Epidermal melanocyte (primary cell): ENCODE measurements at regions not wholly inside any gene's neighbourhood (a gene's known extent, or its start where the extent isn't known, plus 50 kb on each side); places are given as distances from the start of the nearest gene placed in this dataset.
"Not testable (repeated sequence)": the region's sequence is repeated elsewhere in the genome, so short reads cannot be mapped to it uniquely, and the experiment has no call there.

Experiments
- DNase-seq: peaks from one replicate; pipeline ENCODE4 v3.0.0; 2011; ENCODE audit warnings: low spot score; ENCODE audit not compliant: insufficient read length

DNA sequence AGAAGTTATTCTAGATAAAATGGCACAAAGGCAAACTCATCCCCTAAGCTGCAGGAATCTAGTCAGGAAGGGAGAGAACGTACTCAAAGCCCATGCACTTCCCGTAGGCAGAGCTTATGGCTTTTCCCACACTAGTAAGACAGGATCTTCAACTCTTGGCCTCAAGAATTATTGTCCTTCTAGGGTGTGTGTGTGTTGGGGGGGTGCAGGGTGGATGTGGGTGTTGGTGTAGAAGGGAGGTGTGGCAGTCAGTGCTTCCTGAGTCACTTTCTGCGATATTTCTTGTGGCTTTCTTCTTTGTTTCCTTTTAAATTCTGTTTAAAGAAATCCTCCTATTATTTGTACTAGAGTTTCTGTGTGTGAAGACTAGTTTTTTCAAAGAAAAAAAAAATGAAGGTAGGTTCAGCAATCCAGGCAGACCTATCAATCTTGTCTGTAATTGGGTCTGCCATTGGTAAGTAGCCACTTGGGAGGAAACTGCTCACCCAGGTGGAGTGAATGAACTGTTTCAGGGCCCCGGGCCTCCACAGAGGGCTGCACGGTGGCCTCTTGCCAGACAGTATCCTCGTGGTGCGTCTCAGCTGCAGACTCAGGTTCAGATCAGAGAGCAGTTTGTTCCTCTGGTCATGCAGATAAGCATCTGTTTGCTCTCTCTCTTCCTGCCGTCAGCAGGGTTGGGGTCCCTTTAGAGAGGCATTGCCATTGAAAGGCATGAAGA, 131.9 kb downstream of the NPR3 start:
- no peak for DNase-seq

DNA sequence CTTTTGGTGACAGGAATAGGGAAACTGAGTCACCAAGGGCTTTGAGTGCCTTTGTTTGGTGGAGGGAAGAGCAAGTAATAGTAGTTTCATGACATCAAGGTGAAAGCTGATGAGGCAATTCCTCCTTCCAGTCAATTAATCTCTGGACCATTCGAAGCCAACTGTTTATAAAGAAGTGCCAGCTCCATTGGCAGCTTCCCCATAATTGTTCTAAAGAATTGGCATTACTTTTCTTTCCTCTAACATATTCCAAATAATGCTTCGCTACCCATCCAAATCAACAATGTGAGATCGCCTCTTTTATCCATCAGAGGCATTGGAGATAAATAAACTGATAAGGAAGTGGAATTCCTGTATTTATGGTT, 132.4 kb downstream of the NPR3 start:
- no peak for DNase-seq

DNA sequence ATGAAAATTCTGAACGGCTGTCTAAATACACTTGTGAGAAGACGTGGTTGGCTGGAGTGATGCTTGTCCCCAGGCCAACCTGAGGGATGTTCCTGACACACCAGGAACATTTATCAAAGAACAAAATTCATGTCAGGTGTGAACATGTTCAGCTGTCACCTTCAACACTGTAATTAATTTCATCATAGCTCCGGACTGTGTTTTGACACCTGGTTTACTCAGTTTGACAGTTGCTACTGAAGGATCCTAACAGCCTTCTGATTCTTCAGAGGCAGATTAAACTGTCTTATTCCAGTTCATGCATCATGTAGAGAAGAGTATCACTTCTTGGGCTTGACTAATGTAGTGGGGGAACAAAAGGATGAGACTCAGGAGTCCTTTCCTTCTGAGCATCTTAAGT, 134.1 kb downstream of the NPR3 start:
- DNase-seq, result no peak

DNA sequence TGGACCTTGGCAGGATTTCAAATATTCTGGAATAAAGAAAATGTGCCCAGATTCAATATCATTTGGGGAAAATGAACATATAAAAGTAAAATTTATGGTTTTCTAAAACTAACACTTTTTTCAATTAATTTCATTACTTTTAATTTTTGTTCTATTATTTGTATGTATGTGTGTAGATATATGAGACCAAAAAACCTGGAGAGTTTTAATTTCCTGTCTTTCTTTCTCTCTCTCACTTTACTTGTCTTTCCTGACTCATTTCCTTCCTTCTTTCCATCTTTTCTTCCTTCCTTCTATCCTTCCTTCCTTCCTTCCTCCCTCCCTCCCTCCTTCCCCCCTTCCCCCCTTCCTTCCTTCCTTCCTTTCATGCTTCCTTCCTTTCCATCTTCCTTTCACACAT, 137.0 kb downstream of the NPR3 start:
- DNase-seq, result no peak

DNA sequence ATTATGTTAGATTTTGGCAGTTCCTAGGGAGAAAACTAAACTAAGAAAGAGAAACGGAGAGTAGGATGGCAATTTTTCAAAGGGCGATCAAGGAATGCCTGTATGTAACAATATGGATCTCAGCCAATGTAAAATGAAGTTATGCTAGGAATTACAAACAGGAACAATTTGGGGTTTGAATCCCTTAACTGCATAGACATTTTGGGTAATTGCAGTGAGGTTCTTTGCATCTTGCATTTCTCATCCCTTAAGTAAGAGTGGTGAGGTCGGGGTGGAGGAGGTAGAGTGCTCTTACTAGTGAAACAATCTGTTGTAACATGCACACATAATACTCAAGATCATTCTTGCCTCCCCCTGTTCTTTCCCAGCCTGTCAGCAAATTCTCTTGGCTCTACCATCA, 137.6 kb downstream of the NPR3 start:
- DNase-seq, result no peak

DNA sequence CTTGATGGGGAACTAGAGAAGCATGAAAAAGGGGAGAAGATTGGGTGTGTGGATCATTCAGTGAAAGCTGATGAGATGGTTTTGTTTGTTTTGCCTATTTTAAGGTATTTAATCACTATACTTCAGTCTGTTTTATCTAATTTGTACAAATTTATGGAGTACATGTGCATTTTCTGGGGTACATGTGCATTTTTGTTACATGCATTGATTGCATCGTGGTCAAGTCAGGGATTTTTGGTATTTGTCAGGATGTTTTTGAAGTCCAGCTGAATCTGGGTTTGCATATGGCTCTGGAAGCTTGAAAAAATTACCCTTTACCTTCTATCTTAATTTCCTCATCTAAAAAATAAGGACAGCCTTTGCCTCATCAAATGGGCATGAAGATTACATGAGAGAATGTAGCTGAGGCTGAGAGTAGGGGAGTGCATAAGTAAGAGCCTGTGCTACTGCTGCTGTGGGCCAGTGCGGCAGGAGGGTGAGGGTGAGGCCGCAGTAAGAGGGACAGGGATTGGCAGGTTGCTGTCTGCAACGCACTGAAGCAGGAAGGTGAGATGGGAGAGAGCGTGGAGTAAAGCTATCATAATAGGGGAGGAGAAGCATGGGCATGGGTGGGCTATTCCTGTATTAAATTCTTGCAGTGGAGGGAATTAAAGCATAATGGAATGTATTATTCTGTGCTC, 139.8 kb downstream of the NPR3 start:
- no peak for DNase-seq

DNA sequence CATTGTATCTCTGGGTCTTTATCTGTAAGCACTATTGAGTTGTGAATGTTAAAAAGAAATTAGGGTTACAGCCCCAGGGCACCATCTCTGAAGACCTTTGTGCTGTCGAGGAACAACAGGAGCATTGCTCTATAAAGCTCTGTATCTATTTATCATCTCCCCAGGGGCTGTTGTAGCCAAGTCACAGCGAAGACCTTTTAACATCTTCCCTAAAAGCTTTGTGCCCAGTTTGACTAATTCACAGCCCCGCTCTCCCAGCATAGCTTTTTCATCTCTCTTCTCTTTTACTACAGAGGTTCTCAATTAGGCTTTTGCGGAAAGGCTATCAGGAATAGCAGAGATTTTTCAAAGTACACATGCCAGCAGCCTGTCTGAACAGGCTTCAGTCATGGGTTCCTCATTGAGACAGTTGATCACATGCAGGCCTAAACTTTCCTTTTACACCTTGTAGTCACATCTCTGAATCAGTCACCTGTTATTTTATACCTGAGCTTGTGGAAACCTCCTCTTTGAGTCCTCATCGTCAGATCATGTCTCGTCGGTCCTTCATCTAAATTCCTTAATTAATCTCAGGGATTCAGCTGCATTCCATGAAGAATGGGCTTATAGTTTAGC, 140.5 kb downstream of the NPR3 start:
- DNase-seq, result no peak

DNA sequence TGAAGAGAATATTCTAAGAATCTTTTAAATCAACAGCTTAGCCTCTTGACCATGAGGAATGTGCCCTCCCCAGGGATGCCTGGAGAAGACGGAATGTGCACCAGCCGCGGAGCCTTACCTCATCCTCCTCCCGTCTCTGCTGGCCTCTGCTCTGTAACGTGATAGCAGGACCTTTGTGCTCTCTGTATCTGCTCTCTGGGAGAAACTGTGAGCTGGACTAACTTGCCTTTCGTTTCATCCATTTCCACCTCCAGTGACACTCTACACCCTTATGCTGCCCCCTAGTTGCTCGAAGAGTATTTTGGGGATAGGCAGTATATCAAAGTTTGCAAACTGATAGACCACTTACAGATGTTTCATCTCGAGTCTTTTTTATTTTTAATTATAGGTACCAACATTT, 141.4 kb downstream of the NPR3 start:
- no peak for DNase-seq

DNA sequence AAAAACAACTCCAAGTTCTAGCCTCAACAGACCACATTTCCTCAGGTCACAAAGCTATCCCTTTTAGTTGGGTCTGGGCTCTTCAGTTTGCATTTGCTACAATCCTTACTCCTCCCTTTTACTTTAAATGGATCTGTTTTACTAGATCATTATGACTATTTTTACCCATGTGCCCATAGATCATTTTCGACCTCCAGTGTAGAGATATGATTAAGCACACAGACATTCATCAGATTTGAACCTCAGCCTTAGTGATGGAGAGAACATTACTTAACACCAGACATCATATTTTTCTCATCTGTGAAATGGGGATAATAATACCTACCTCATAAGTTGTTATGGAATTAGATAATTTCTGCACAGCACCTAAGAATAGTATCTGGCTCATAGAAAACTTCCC, 141.9 kb downstream of the NPR3 start:
- no peak for DNase-seq

DNA sequence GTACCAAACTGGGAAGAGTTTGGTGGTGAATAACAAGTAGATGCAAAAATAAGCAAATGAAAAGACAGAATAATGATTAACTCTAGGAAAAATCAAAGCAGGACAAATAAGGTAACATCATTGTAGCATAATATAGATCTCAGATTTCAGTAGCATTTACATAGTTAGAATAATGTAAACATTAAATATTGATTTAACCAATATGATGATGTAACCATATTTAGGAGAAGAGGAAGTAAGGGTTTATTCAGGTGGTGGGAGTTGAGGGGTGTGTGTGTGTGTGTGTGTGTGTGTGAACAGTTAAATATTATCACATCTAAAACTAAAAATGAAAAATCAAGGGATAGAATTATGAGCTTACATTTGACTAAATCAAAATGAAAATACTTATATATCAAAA, 143.4 kb downstream of the NPR3 start:
- DNase-seq, result no peak

DNA sequence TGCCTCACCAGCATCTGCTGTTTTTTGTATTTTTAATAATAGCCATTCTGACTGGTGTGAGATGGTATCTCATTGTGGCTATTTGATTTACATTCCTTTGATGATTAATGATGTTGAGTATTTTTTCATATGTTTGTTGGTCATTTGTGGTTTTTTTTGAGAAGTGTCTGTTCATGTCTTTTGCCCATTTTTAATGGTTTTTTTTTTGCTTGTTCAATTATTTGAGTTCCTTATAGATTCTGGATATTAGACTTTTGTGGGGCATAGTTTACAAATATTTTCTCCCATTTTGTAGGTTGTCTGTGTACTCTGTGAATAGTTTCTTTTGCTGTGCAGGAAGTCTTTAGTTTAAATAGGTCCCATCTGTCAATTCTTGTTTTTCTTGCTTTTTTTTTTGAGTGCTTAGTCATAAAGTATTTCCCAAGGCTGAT, 148.1 kb downstream of the NPR3 start:
- no peak for DNase-seq

DNA sequence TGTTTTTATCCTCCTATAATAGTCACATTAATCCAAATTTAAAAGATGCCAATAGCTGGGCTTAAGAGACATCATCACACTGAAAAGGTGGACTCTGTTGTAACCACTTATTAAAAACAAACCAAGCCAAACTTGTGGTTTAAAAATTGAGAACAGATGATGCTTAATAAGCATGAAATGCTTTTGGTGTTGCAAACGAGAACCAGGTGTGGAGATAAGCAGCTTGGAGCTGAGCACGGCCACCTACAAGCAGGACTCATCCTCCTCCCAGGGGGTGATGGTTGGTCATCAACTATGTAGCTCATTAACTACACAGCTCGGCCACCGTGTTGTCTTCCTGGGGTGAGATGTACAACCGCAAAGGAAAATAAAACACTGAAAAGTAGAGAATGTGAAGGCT, 154.4 kb downstream of the NPR3 start:
- DNase-seq, result no peak

DNA sequence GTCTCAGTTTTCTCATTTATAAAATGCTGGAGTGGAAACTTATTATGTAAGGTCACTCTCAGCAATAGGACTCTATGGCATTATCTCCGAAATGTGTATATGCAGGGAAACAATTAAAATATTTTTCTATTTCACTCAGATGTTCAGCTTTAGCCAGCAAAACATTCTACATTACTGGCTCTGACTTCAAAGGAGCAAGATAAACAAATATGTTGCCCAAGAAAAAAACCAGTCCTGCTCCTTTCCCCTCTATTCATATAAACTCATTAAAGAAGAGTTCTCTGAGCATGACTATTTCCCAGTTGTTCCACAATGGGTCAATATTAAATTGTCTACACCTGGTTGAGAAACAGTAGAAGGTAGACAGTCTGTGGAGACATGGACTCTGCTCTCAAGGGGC, 155.0 kb downstream of the NPR3 start:
- no peak for DNase-seq

DNA sequence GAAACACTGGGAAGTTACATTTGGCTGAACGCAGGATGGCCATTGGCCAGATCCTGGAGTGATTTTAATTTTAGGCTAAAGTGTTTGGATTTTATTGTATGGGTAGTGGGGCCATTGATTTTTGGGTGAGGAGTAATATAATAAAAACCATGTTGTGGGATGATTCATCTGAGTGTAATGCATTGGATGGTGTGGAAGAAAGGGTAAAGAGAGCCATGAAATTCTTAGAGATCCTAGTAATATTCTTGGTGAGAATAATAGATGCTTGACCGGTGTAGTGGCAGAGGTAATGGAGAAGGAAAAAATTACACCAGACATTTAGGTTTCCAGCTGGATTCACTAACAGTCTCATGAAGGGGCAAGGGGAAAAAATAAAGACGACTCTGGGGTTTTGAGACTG, 158.1 kb downstream of the NPR3 start:
- no peak for DNase-seq

DNA sequence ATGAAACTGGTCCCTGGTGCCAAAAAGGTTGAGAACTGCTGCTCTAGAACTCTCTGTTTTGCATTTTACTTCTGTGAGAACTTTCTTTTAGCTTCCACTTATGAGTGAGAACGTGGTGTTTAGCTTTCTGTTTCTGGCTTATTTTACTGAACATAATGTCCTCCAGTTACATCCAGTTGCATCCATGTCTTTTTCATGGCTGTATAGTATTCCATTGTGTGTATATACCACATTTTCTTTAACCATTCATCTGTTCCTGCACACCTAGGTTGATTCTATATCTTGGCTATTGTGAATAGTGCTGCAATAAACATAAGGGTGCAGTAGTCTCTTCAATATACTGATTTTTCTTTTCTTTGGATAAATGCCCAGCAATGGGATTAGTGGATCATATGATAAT, 165.7 kb downstream of the NPR3 start:
- DNase-seq, result no peak

DNA sequence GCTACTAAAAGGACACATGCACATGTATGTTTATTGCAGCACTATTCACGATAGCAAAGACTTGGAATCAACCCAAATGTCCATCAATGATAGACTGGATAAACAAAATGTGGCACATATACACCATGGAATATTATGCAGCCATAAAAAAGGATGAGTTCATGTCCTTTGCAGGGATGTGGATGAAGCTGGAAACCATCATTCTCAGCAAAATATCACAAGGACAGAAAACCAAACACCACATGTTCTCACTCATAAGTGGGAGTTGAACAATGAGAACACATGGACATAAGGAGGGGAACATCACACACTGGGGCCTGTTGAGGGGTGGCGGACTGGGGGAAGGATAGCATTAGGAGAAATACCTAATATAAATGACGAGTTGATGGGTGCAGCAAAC, 168.2 kb downstream of the NPR3 start:
- not testable (repeated sequence) for DNase-seq

DNA sequence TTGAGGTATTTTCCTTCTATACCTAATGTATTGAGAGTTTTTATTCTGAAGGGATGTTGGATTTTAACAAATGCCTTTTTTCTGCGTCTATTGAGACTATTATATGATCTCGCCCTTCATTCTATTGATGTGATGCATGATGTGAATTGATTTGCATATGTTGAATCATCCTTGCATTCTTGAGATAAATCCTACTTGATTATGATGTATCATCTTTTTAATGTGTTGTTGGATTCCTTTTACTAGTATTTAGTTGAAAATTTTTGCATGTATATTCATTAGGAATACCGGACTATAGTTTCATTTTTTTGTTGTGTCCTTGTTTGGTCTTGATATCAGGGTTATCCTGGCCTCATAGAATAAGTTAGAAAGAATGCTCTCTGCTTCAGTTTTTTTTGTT, 169.7 kb downstream of the NPR3 start:
- no peak for DNase-seq

DNA sequence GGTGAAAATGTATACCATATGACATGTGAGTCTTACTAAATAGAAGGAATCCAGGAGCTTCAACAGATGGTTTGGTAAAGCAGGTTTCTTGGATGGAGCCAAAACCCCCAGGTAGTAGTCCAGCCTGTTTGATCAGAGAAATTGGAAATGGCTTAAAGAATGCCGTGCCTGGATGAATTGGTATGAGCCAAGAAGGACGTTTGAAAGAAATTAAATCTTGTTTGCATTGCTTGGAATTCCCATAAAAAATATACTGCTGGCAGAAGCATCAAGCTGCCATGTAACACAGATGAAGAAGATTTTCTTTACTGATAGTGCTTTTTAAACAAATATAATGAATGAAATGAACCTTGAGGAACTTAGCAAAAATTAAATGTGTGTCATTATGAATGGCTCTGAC, 176.3 kb downstream of the NPR3 start:
- DNase-seq, result no peak

DNA sequence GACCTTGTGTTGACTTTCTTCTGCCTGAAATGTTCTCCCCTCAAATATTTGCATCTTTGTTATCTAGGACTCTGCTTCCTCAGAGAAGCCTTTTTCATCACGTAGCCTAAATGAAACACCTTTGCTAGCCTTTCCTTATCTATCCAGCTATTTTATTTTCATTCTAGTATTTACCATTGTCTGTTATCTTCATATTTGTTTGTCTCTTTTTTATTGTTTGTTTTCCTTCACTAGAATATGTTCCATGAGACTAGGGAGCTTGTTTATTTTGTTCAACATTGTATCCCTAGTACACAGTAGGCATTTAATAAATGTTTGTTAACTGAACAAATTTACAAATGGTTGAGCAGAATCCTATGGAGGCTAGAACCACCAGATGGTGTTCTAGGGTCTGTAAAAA, 178.0 kb downstream of the NPR3 start:
- DNase-seq, result no peak

DNA sequence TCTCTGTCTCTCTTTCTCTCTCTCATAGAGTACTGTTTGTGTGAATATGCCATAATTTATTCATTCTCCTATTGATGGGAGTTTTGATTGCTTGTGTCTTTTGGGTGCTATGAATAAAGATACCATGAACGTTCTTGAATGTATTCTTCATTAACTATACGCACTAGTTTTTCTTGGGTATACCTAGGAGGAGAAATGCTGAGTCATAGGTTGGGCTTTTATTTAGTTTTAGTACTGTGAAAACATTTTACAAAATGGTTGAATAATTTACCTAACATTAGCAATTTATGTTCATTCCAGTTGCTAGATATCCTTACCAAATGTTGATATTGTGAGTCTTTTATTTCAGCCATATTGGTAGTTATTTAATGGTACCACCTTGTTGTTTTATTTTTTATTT, 192.5 kb downstream of the NPR3 start:
- DNase-seq, result no peak

DNA sequence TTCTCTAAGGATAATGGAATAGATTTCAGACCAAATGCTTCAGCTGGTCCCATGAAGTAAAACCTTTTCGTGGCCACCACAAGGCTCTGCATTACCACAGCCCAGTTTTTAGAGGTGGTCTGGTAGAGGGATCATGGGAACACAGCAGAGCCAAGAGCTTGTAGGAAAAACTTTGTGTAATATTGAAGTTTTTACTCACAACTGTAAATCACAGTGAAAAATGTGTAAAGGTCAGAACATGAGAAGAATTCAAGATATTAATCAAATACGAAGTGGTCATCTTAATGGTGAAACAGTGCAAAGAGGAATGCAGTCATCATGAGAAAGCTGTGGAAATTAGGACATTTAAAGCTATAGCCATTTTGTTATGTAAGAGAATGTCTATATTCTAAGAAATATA, 197.5 kb downstream of the NPR3 start:
- DNase-seq, result no peak

DNA sequence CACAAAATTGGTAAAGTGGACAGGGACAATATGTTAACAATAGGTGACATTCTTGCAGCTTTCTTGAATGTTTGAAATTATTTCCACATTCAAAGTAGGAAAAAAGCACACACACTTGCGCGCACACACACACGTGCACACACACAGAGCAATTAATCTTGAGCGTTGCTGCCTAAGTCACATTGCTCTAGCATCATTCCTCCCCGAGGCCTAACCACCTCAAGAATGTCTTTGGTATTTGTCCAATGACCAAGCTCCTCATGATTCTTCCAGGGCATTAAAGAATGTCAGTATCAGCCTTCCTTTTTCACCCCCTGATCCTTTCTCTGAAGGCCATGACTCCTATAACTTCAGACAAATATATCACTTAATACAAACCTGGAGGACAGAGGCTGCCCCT, 198.1 kb downstream of the NPR3 start:
- DNase-seq, result no peak

DNA sequence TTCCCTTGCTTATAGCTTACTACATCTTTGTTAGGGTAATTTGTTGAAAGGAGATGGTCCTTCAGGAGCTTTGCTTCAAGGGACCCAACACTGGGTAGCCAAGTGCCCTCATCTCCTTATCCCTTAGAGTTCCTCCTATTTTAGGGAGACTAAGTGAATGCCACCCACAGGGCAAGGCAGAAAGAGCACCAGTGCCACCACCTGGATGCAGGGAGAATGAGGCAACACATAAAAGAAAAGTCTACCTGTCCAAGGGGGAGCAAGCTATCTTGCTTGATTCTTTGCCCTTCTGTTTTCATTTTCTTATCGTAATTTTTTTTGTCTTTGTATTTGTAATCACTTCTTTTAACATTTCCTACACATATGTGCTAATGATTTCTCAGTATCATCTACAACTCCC, 205.5 kb downstream of the NPR3 start:
- DNase-seq, result no peak
